H9 (cell line): ENCODE measurements at regions not wholly inside any gene's neighbourhood (a gene's known extent, or its start where the extent isn't known, plus 50 kb on each side); places are given as distances from the start of the nearest gene placed in this dataset.

Experiments
- DNase-seq: peaks from one replicate; pipeline ENCODE4 v3.0.0-alpha.2; 2017
- H2AFZ ChIP-seq: one replicate; pipeline ENCODE4 v1.6.1; 2013; ENCODE audit warnings: mild to moderate bottlenecking, low read length, control low read depth, moderate library complexity
- H2AK5ac ChIP-seq: 2 replicates; pipeline ENCODE4 v1.6.1; 2013; ENCODE audit warnings: low read length, control low read depth, mixed read lengths; ENCODE audit not compliant: insufficient read length
- H2BK120ac ChIP-seq: one replicate; pipeline ENCODE4 v1.6.1; 2013; ENCODE audit warnings: low read depth, mild to moderate bottlenecking, low read length, control low read depth, inconsistent platforms; ENCODE audit not compliant: poor library complexity, severe bottlenecking
- H2BK12ac ChIP-seq: 2 replicates; pipeline ENCODE4 v1.6.1; 2013; ENCODE audit warnings: low read length, control low read depth, mixed read lengths, low read depth; ENCODE audit not compliant: insufficient read length
- H2BK15ac ChIP-seq: 2 replicates; pipeline ENCODE4 v1.6.1; 2013; ENCODE audit warnings: low read depth, low read length, control low read depth
- H2BK20ac ChIP-seq: one replicate; pipeline ENCODE4 v1.6.1; 2013; ENCODE audit warnings: low read depth, mild to moderate bottlenecking, low read length, control low read depth, inconsistent platforms; ENCODE audit not compliant: poor library complexity, severe bottlenecking
- H2BK5ac ChIP-seq: 2 replicates; pipeline ENCODE4 v1.6.1; 2013; ENCODE audit warnings: low read length, control low read depth, mixed read lengths; ENCODE audit not compliant: insufficient read length
- H3K14ac ChIP-seq: 2 replicates; pipeline ENCODE4 v1.6.1; 2013; ENCODE audit warnings: low read length, control low read depth; ENCODE audit not compliant: insufficient read depth
- H3K18ac ChIP-seq: 2 replicates; pipeline ENCODE4 v1.6.1; 2013; ENCODE audit warnings: low read depth, mild to moderate bottlenecking, mixed read lengths, low read length, control low read depth; ENCODE audit not compliant: insufficient read length
- H3K23ac ChIP-seq: 2 replicates; pipeline ENCODE4 v1.6.1; 2013; ENCODE audit warnings: low read length, control low read depth, mixed read lengths, low read depth; ENCODE audit not compliant: insufficient read length
- H3K23me2 ChIP-seq: 2 replicates; pipeline ENCODE4 v1.6.1; 2013; ENCODE audit warnings: low read depth, mild to moderate bottlenecking, mixed read lengths, low read length, control low read depth; ENCODE audit not compliant: insufficient read length, poor library complexity, severe bottlenecking
- H3K27ac ChIP-seq: 2 replicates; pipeline ENCODE4 v1.5.1; 2013; ENCODE audit warnings: low read length, control low read depth, mixed read lengths, low read depth; ENCODE audit not compliant: insufficient read length
- H3K27me3 ChIP-seq: 2 replicates; pipeline ENCODE4 v1.6.1; 2013; ENCODE audit warnings: low read length, control low read depth, inconsistent platforms; ENCODE audit not compliant: insufficient read depth
- H3K4ac ChIP-seq: 2 replicates; pipeline ENCODE4 v1.6.1; 2013; ENCODE audit warnings: low read depth, mild to moderate bottlenecking, control low read depth, inconsistent platforms, low read length, moderate library complexity
- H3K4me1 ChIP-seq: 2 replicates; pipeline ENCODE4 v1.6.1; 2013; ENCODE audit warnings: low read length, control low read depth, inconsistent platforms; ENCODE audit not compliant: insufficient read depth
- H3K4me2 ChIP-seq: 2 replicates; pipeline ENCODE4 v1.6.1; 2013; ENCODE audit warnings: low read length, control low read depth, mixed read lengths; ENCODE audit not compliant: insufficient read length, insufficient read depth
- H3K56ac ChIP-seq: 2 replicates; pipeline ENCODE4 v1.6.1; 2013; ENCODE audit warnings: low read depth, mild to moderate bottlenecking, mixed read lengths, low read length, control low read depth; ENCODE audit not compliant: insufficient read length
- H3K79me1 ChIP-seq: 2 replicates; pipeline ENCODE4 v1.6.1; 2013; ENCODE audit warnings: low read depth, mild to moderate bottlenecking, moderate library complexity, low read length, control low read depth, inconsistent platforms; ENCODE audit not compliant: insufficient read depth, poor library complexity, severe bottlenecking
- H3K79me2 ChIP-seq: 2 replicates; pipeline ENCODE4 v1.6.1; 2013; ENCODE audit warnings: low read length, control low read depth, inconsistent platforms; ENCODE audit not compliant: insufficient read depth
- H3K9ac ChIP-seq: 2 replicates; pipeline ENCODE4 v1.6.1; 2013; ENCODE audit warnings: low read length, control low read depth, mixed read lengths; ENCODE audit not compliant: insufficient read length; ENCODE audit errors: extremely low read depth
- H3K9me3 ChIP-seq: one replicate; pipeline ENCODE4 v1.6.1; 2013; ENCODE audit warnings: low read depth, low read length, inconsistent platforms; ENCODE audit not compliant: control insufficient read depth
- H3T11ph ChIP-seq: one replicate; pipeline ENCODE4 v1.6.1; 2013; ENCODE audit warnings: mild to moderate bottlenecking, low read length, control low read depth, inconsistent platforms
- H4K20me1 ChIP-seq: one replicate; pipeline ENCODE4 v1.6.1; 2013; ENCODE audit not compliant: control insufficient read depth, insufficient read length, insufficient read depth
- H4K5ac ChIP-seq: 2 replicates; pipeline ENCODE4 v1.6.1; 2013; ENCODE audit warnings: low read depth, mild to moderate bottlenecking, mixed read lengths, low read length, control low read depth; ENCODE audit not compliant: insufficient read length
- H4K8ac ChIP-seq: replicated peaks from 2 replicates; pipeline ENCODE4 v1.6.1; 2013; ENCODE audit warnings: low read length, control low read depth, mixed read lengths, low read depth; ENCODE audit not compliant: insufficient read length
- H4K91ac ChIP-seq: 2 replicates; pipeline ENCODE4 v1.6.1; 2013; ENCODE audit warnings: low read depth, mild to moderate bottlenecking, moderate library complexity, mixed read lengths, low read length, control low read depth; ENCODE audit not compliant: insufficient read length
- H3K27ac Mint-ChIP-seq, 3 experiments: 2 replicates in 2 of 3; 3 replicates in 1 of 3; pipeline ENCODE4 v1.8.0; 2020 to 2021; ENCODE audit warnings: mixed read lengths in 3 of 3, mild to moderate bottlenecking in 1 of 3, moderate library complexity in 1 of 3
- H3K27me3 Mint-ChIP-seq: 2 replicates; pipeline ENCODE4 v1.8.0; 2021; ENCODE audit warnings: low read depth, mild to moderate bottlenecking, moderate library complexity, mixed read lengths
- H3K36me3 Mint-ChIP-seq, 3 experiments: 2 replicates in 2 of 3; 3 replicates in 1 of 3; pipeline ENCODE4 v1.8.0; 2020 to 2021; ENCODE audit warnings: low read depth in 3 of 3, mixed read lengths in 3 of 3; ENCODE audit not compliant: insufficient read depth in 1 of 3
- H3K4me1 Mint-ChIP-seq, 2 experiments: 2 replicates each; pipeline ENCODE4 v1.8.0; 2020; ENCODE audit warnings: mixed read lengths in 2 of 2
- H3K4me3 Mint-ChIP-seq, 2 experiments: 2 replicates in 1 of 2; 3 replicates in 1 of 2; pipeline ENCODE4 v1.8.0; 2020 to 2021; ENCODE audit warnings: mild to moderate bottlenecking in 2 of 2, mixed read lengths in 2 of 2, moderate library complexity in 1 of 2
- H3K9me3 Mint-ChIP-seq, 2 experiments: 2 replicates in 1 of 2; 3 replicates in 1 of 2; pipeline ENCODE4 v1.8.0; 2020; ENCODE audit warnings: mild to moderate bottlenecking in 2 of 2, mixed read lengths in 2 of 2, moderate library complexity in 1 of 2
- CTCF ChIP-seq: fragments of 200-600 bp; sonication (generic); conservative IDR thresholded peaks from 3 replicates; pipeline ENCODE4 v1.8.0; 2021; ENCODE audit warnings: antibody characterized with exemption, mild to moderate bottlenecking
- WGBS: extraction: QIAGEN DNeasy Blood & Tissue Kit; methylation state at CpG from one replicate; pipeline ENCODE4 v1.1.7; 2013; ENCODE audit warnings: missing lambda C conversion rate, low lambda C conversion rate, mixed read lengths; ENCODE audit not compliant: insufficient read length; ENCODE audit errors: extremely low coverage; 5-methylcytosine and 5-hydroxymethylcytosine counted together

GRCh38 chr21:28018741-28019669 is 973.7 kb downstream of the LTN1 start:
- no peak overlapping the region for H2BK5ac ChIP-seq
- H3K27ac Mint-ChIP-seq, result peak overlapping the region in 1 of 3 experiments; percentile 59; a peak in 1 of 7 replicates

More at GRCh38 chr21:28018741-28019669, 973.7 kb downstream of the LTN1 start:
- TF ChIP-seq CTCF, result peak; percentile 44; the same call in 2 of the 3 replicates
- DNase-seq, result peak; percentile 55
- no peaks in the 10 kb centered on the region for H3K27me3 ChIP-seq
- H2BK12ac ChIP-seq, result no peak overlapping the region
- no peaks in the 10 kb centered on the region for H4K20me1 ChIP-seq
- H4K91ac ChIP-seq, result no peak overlapping the region
- Mint-ChIP-seq H3K9me3 (peaks cover 0 to 3% of the 10 kb centered on the region in 2 experiments; a peak in 2 of 5 replicates), H3K4me3 (no peak overlapping the region; a peak in 1 of 5 replicates), H3K36me3 (no peaks in the 10 kb centered on the region), H3K27me3 (no peaks in the 10 kb centered on the region), H3K4me1 (no peaks in the 10 kb centered on the region)
- no peak overlapping the region for H4K8ac ChIP-seq
- H3K14ac ChIP-seq, result no peak overlapping the region; the same call in 1 of the 2 replicates
- H3K18ac ChIP-seq, result no peak overlapping the region
- no peak overlapping the region for H3T11ph ChIP-seq
- no peak overlapping the region for H2AK5ac ChIP-seq
- H3K79me1 ChIP-seq, result no peaks in the 10 kb centered on the region
- H2BK15ac ChIP-seq, result no peak overlapping the region
- H2BK120ac ChIP-seq, result no peak overlapping the region
- no peak overlapping the region for H3K23ac ChIP-seq
- no peak overlapping the region for H3K4me2 ChIP-seq
- H3K23me2 ChIP-seq, result no peaks in the 10 kb centered on the region
- H2AFZ ChIP-seq, result no peak overlapping the region
- H3K4ac ChIP-seq, result no peak overlapping the region
- no peak overlapping the region for H4K5ac ChIP-seq
- H3K27ac ChIP-seq, result no peak overlapping the region
- WGBS, result no CpG with 5 or more reads among the region's 15 CpGs
- no peak overlapping the region for H2BK20ac ChIP-seq
- H3K79me2 ChIP-seq, result no peaks in the 10 kb centered on the region
- H3K4me1 ChIP-seq, result no peaks in the 10 kb centered on the region
- no peaks in the 10 kb centered on the region for H3K9me3 ChIP-seq
- no peak overlapping the region for H3K9ac ChIP-seq
- no peak overlapping the region for H3K56ac ChIP-seq
